ENCODE measurements at regions not wholly inside any gene's neighbourhood (a gene's known extent, or its start where the extent isn't known, plus 50 kb on each side); places are given as distances from the start of the nearest gene placed in this dataset.
"Not testable (repeated sequence)": the region's sequence is repeated elsewhere in the genome, so short reads cannot be mapped to it uniquely, and the experiment has no call there.

DNA sequence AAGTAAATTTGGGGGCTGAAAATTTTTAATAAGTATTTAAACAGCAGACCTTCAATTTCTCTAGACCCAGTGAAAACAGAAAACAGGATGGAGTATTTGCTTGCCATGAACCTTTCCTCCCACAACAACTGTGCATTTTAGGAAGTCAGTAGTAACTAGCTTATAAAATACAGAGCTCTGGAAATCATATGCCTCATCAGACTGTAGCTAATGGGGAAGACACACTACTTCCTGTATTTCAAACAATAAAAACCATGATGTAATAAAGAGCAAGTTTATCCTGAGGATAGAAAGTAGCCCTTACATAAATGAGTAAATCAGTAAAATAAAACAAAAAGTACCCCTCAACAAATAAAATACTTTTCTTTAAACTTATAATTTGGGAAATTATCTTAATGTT, 280.1 kb upstream of the ZFP42 start:
- in situ Hi-C loops (cut with MboI; ENCODE audit: low pct_unique_long_range_greater_than_20kb, low sequenced_read_pairs, unreplicated experiment) = no loop called here
- TF ChIP-seq, protein P1, sequence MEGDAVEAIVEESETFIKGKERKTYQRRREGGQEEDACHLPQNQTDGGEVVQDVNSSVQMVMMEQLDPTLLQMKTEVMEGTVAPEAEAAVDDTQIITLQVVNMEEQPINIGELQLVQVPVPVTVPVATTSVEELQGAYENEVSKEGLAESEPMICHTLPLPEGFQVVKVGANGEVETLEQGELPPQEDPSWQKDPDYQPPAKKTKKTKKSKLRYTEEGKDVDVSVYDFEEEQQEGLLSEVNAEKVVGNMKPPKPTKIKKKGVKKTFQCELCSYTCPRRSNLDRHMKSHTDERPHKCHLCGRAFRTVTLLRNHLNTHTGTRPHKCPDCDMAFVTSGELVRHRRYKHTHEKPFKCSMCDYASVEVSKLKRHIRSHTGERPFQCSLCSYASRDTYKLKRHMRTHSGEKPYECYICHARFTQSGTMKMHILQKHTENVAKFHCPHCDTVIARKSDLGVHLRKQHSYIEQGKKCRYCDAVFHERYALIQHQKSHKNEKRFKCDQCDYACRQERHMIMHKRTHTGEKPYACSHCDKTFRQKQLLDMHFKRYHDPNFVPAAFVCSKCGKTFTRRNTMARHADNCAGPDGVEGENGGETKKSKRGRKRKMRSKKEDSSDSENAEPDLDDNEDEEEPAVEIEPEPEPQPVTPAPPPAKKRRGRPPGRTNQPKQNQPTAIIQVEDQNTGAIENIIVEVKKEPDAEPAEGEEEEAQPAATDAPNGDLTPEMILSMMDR (IDR thresholded peaks at IDR 0.05; ENCODE audit: extremely low read depth, insufficient read depth, missing control alignments) = no peak
- no peak for DNase-seq (ENCODE audit: low spot score)

DNA sequence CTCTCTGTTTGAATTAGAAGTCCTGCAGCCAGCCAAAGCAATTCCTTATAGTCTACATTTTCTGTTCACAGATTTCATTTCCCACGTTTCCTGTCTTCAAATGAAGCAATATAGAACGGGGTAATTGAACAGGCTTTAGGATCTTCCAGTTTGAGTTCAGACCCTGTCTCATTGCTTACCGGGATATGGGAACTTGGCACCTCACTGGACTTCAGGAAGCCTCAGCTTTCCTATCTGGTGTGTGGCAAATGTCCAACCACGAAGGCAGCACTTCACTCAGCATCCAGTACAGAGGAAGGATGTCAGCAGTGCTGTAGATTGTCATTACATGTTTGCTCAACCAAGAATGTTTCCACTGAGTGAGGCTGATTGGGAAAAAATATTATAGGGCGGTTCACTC, 271.1 kb upstream of the ZFP42 start:
- no peak for DNase-seq (ENCODE audit: low spot score)
- TF ChIP-seq, protein P1 (IDR thresholded peaks at IDR 0.05; ENCODE audit: extremely low read depth, insufficient read depth, missing control alignments) = no peak
- in situ Hi-C loops (cut with MboI; ENCODE audit: low pct_unique_long_range_greater_than_20kb, low sequenced_read_pairs, unreplicated experiment) = no loop called here

DNA sequence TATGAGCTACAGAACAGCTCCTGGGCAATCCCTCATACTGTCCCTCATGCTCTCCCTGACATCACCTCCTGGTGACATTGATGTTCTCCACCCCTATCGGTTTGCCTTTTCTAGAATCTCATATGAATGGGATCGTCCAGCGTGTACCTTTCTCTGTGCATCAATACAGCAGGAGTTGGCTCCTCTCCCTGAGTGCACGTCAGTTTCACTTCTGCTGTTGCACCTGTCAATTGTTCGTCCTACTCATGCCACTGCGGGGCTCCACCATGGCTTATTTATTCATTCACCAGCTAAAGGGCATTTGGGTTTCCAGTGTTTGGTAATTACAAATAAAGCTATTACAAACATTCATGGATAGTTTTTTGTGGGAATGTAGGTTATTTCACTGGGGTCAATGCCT, 269.1 kb upstream of the ZFP42 start:
- DNase-seq (ENCODE audit: low spot score) = no peak
- TF ChIP-seq, protein P1 (IDR thresholded peaks at IDR 0.05; ENCODE audit: extremely low read depth, insufficient read depth, missing control alignments) = no peak
- in situ Hi-C loops (cut with MboI; ENCODE audit: low pct_unique_long_range_greater_than_20kb, low sequenced_read_pairs, unreplicated experiment) = no loop called here

DNA sequence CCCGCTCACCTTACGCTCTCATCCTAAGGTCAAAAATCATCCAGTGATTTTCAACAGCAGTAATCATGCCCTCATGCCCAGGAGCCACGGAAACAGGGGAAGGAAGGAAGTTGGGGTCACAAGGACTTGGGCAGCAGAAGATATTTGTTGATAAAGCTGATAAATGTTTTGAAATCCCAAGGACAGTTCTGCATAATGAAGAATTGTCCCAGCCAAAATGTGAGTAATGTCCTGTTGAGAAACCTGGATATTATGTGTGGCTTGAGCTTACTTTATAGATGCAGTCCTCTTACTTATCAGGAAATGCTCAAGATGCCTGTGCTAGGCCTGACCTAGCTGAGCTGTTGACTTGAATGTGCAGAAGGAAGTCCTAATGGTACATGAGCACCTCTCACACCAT, 263.0 kb upstream of the ZFP42 start:
- DNase-seq (ENCODE audit: low spot score) = no peak
- TF ChIP-seq, protein P1 (IDR thresholded peaks at IDR 0.05; ENCODE audit: extremely low read depth, insufficient read depth, missing control alignments) = no peak
- in situ Hi-C loops (cut with MboI; ENCODE audit: low pct_unique_long_range_greater_than_20kb, low sequenced_read_pairs, unreplicated experiment) = no loop called here

DNA sequence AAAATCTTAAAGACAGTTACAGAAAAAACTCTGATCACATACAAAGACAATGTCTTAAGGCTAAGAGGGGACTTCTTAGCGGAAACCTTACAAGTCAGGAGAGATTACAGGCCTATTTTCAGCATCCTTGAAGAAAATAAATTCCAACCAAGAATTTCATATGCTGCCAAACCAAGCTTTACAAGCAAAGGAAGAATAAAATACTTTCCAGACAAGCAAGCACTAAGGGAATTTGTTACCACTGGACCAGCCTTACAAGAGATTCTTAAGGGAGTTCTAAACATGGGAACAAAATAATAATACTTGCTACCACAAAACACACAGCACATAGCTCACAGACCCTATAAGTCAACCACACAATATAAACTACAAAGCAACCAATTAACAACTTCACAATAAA, 255.8 kb upstream of the ZFP42 start:
- in situ Hi-C loops (cut with MboI; ENCODE audit: low pct_unique_long_range_greater_than_20kb, low sequenced_read_pairs, unreplicated experiment) = no loop called here
- TF ChIP-seq, protein P1 (IDR thresholded peaks at IDR 0.05; ENCODE audit: extremely low read depth, insufficient read depth, missing control alignments) = no peak
- no peak for DNase-seq (ENCODE audit: low spot score)

DNA sequence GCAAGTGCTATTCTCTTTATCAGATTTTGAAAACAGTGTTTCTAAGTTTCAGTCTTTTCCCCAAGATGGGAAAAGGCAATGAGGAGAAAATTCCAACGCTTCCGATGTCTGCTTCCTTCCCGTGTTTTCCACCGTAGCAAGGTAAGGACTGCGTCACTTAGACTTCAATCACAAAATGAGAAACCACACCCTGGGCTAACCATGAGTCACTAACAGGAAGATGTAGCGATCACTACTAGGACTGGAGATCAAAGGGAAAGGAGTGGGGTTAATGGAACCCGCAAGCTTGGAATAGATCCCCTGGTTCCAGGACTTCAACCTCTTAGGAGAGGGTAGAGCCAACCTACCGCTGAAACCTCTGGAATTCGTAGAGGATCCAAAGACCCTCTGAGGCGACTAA, 250.7 kb upstream of the ZFP42 start:
- in situ Hi-C loops (cut with MboI; ENCODE audit: low pct_unique_long_range_greater_than_20kb, low sequenced_read_pairs, unreplicated experiment) = no loop called here
- TF ChIP-seq, protein P1 (IDR thresholded peaks at IDR 0.05; ENCODE audit: extremely low read depth, insufficient read depth, missing control alignments) = no peak
- DNase-seq (ENCODE audit: low spot score) = no peak

DNA sequence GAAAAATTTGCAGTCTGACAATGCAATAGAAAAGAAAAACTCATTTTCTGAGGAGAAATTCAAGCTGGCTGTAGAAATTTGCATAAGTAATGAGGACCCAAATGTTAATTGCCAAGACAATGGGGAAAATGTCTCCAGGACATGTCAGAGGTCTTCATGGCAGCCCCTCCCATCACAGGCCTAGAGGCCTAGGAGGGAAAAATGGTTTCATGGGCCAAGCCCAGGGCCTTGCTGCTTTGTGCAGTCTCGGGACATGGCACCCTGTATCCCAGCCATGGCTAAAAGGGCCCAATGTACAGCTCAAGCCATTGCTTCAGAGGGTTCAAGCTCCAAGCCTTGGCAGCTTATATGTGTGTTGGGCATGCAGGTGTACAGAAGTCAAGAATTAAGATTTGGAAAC, 244.9 kb upstream of the ZFP42 start:
- in situ Hi-C loops (cut with MboI; ENCODE audit: low pct_unique_long_range_greater_than_20kb, low sequenced_read_pairs, unreplicated experiment) = not testable (repeated sequence)

More for the DNA sequence above, 244.9 kb upstream of the ZFP42 start:
- not testable (repeated sequence) for DNase-seq (ENCODE audit: low spot score)

All from GM13977 (cell line).